ENCODE measurements at regions not wholly inside any gene's neighbourhood (a gene's known extent, or its start where the extent isn't known, plus 50 kb on each side); places are given as distances from the start of the nearest gene placed in this dataset.

GRCh38 chr6:133799043-133799442, 89.9 kb upstream of the TCF21 start:
- H3K9me3 Mint-ChIP-seq (ENCODE audit: low read depth) = peaks cover 46% of the 10 kb centered on the region
- no peaks in the 10 kb centered on the region for H3K27me3 Mint-ChIP-seq (ENCODE audit: low read depth)
- peaks cover 14% of the 10 kb centered on the region for H3K4me1 Mint-ChIP-seq (ENCODE audit: low read depth)
- no peak overlapping the region for H3K4me3 Mint-ChIP-seq (ENCODE audit: unreplicated experiment)
- no peak for TF ChIP-seq CTCF (IDR thresholded peaks at IDR 0.05)
- DNase-seq (ENCODE audit: low spot score) = no peak
- H3K27ac Mint-ChIP-seq (ENCODE audit: unreplicated experiment) = peak overlapping the region; percentile 38
- peaks cover 1% of the 10 kb centered on the region for H3K36me3 Mint-ChIP-seq (ENCODE audit: low read depth)

- no peak overlapping the region for H3K27ac Mint-ChIP-seq (ENCODE audit: unreplicated experiment)
- H3K9me3 Mint-ChIP-seq (ENCODE audit: low read depth) = peaks cover 24% of the 10 kb centered on the region
- H3K36me3 Mint-ChIP-seq (ENCODE audit: low read depth) = peaks cover 1% of the 10 kb centered on the region
- H3K4me1 Mint-ChIP-seq (ENCODE audit: low read depth) = peaks cover 5% of the 10 kb centered on the region
- no peak for DNase-seq (ENCODE audit: low spot score)
- no peak overlapping the region for H3K4me3 Mint-ChIP-seq (ENCODE audit: unreplicated experiment)
- TF ChIP-seq CTCF (IDR thresholded peaks at IDR 0.05) = no peak
- H3K27me3 Mint-ChIP-seq (ENCODE audit: low read depth) = no peaks in the 10 kb centered on the region
These were observed 86.1 kb upstream of the TCF21 start for GRCh38 chr6:133802861-133803260.

GRCh38 chr6:133804265-133804664, 84.6 kb upstream of the TCF21 start:
- no peaks in the 10 kb centered on the region for H3K36me3 Mint-ChIP-seq (ENCODE audit: low read depth)
- no peak for DNase-seq (ENCODE audit: low spot score)
- H3K4me1 Mint-ChIP-seq (ENCODE audit: low read depth) = peaks cover 4% of the 10 kb centered on the region
- no peak for TF ChIP-seq CTCF (IDR thresholded peaks at IDR 0.05)
- no peaks in the 10 kb centered on the region for H3K27me3 Mint-ChIP-seq (ENCODE audit: low read depth)
- no peak overlapping the region for H3K27ac Mint-ChIP-seq (ENCODE audit: unreplicated experiment)
- H3K4me3 Mint-ChIP-seq (ENCODE audit: unreplicated experiment) = no peak overlapping the region
- H3K9me3 Mint-ChIP-seq (ENCODE audit: low read depth) = peaks cover 11% of the 10 kb centered on the region

- no peak for DNase-seq (ENCODE audit: low spot score)
- H3K27me3 Mint-ChIP-seq (ENCODE audit: low read depth) = no peaks in the 10 kb centered on the region
These were observed 83.0 kb upstream of the TCF21 start for GRCh38 chr6:133805876-133806275.

GRCh38 chr6:133806382-133807140, 82.4 kb upstream of the TCF21 start:
- H3K4me1 Mint-ChIP-seq (ENCODE audit: low read depth) = peaks cover 3% of the 10 kb centered on the region
- peaks cover 19% of the 10 kb centered on the region for H3K9me3 Mint-ChIP-seq (ENCODE audit: low read depth)
- no peak overlapping the region for H3K27ac Mint-ChIP-seq (ENCODE audit: unreplicated experiment)
- no peak overlapping the region for H3K4me3 Mint-ChIP-seq (ENCODE audit: unreplicated experiment)
- H3K27me3 Mint-ChIP-seq (ENCODE audit: low read depth) = no peaks in the 10 kb centered on the region
- no peaks in the 10 kb centered on the region for H3K36me3 Mint-ChIP-seq (ENCODE audit: low read depth)
- no peak for TF ChIP-seq CTCF (IDR thresholded peaks at IDR 0.05)
- no peak for DNase-seq (ENCODE audit: low spot score)

More at GRCh38 chr6:133805876-133806275, 83.0 kb upstream of the TCF21 start:
- H3K4me3 Mint-ChIP-seq (ENCODE audit: unreplicated experiment) = no peak overlapping the region
- no peak overlapping the region for H3K27ac Mint-ChIP-seq (ENCODE audit: unreplicated experiment)
- peaks cover 16% of the 10 kb centered on the region for H3K9me3 Mint-ChIP-seq (ENCODE audit: low read depth)
- H3K4me1 Mint-ChIP-seq (ENCODE audit: low read depth) = peaks cover 3% of the 10 kb centered on the region
- H3K36me3 Mint-ChIP-seq (ENCODE audit: low read depth) = no peaks in the 10 kb centered on the region
- TF ChIP-seq CTCF (IDR thresholded peaks at IDR 0.05) = no peak
